NOMO-1 (cell line): ENCODE measurements at regions not wholly inside any gene's neighbourhood (a gene's known extent, or its start where the extent isn't known, plus 50 kb on each side); places are given as distances from the start of the nearest gene placed in this dataset.
"Not testable (repeated sequence)": the region's sequence is repeated elsewhere in the genome, so short reads cannot be mapped to it uniquely, and the experiment has no call there.

ENCODE experiments used
- DNase-seq, 2 experiments: peaks; one replicate each; lab custom pipeline; 2025; ENCODE audit not compliant: unreplicated experiment in 2 of 2; lab: John Stamatoyannopoulos, UW

DNA sequence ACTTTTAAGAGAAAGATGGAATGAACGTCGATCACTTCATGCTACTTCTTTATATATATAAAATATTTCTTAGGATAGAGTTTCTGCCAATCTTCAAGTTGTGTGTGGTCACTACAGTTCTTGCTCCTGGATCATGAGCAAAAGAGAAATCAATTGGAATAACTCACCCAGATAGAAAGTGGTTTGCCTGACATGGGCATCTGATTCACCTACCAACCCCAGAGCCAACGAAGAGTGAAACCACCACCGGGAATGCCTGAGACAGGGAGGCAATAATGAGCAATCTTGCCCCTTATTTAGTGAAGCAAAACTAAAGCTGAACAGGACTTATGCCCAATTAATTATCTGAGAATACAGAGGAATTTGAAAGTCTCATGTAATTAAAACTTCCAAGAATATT, 250.2 kb upstream of the REG3G start:
- no peak for DNase-seq

DNA sequence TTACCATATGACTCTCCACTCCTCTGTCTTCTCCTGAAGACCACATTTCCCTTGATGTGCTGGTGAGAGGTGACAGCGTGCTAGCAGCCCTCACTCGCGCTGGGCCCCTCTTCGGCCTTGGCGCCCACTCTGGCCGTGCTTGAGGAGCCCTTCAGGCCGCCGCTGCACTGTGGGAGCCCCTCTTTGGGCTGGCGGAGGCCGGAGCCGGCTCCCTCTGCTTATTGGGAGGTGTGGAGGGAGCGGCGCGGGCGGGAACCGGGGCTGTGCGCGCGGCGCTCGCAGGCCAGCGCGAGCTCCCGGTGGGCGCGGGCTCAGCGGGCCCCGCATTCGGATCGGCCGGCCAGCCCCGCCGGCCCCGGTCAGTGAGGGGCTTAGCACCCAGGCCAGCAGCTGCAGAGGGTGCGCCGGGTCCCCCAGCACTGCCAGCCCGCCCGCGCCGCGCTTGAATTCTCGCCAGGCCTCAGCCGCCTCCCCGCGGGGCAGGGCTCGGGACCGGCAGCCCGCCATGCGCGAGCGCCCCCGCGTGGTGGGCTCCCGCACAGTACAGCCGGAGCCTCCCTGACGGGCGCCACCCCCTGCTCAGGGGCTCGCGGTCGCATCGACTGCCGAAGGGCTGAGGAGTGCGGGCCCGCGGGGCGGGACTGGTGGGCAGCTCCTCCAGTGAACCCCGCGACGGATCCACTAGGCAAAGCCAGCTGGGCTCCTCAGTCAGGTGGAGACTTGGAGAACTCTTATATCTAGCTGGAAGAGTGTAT, 246.6 kb upstream of the REG3G start:
- no peak for DNase-seq

DNA sequence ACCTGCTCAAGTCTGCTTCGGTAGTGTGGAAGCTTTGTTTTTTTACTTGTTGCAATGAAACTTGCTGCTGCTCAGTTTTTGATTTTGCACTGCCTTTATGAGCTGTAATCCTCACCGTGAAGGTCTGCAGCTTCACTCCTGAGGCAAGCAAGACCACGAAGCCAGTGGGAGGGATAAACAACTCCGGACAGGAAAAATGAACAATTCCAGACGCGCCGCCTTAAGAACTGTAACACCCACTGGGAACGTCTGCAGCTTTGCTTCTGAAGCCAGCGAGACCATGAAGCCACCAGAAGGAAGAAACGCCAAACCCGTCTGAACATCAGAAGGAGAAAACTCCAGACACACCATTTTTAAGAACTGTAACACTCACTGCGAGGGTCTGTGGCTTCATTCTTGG, 245.7 kb upstream of the REG3G start:
- no peak for DNase-seq

DNA sequence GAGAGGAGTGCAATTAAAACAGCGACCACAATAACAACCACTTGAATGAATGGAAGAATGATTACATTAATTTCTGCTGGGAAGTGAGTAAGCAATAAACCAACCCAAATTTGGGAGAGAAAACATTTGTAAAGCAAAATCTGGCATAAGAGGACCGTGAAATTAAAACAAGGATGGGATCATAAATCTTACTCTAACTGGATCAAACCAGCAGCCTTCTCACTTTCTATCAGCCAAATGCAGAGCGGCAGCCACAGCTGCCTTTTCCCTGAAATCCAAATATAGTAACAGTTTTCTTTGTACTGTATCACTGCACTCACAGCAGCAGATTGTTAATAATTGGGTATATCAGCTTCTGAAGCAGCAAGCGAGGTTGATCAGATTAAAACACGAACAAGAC, 245.2 kb upstream of the REG3G start:
- no peak for DNase-seq

DNA sequence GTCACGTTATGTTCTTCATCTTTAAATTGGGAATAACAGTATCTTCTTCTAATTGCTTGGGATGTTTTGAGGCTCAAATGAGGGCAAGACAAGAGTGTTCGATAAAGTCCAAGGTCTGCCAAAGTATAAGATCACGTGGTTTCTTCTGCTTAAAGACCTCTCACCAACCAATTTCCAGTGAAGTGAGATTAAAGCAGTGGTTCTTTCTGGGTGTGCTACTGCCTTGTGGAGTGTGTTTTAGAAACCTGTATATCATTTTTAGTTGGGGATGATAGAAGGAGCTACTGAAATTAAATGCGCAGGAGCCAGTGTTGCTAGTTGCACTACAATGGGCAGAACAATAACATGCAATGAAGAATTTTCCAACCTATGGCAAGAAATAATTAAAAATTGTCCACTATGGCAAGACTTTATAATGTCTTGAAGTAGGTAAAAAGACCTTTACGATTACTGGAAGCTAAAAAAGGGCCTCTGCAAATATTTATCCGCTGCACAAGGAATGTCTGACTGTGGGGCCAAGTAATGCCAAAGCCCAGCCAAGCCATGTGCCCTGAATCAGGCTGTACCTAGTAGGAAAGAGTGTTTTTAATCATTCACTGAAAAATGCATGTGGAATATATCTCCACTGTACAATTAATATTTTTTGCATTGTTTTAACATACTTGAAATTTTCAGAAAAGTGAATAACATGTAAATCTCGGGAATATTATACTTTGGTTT, 244.5 kb upstream of the REG3G start:
- DNase-seq = no peak

DNA sequence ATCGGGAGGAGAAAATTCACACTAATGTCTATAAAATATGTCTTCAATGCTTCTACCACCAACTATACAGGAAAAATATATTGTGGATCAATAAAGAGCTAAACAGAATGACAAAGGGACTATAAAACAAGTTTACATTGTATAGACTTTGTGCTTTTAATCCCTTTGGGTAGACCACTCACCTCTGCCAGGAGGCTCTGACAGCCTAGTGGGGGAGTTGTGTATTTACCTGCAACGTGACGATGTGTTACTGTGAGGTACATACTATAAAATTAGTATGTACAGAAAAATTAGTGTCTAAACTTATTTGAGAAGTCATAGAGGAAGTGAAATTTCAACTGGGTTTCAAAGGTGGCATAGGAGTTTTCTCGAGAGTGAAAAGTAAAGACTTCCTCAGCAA, 243.3 kb upstream of the REG3G start:
- DNase-seq = no peak

DNA sequence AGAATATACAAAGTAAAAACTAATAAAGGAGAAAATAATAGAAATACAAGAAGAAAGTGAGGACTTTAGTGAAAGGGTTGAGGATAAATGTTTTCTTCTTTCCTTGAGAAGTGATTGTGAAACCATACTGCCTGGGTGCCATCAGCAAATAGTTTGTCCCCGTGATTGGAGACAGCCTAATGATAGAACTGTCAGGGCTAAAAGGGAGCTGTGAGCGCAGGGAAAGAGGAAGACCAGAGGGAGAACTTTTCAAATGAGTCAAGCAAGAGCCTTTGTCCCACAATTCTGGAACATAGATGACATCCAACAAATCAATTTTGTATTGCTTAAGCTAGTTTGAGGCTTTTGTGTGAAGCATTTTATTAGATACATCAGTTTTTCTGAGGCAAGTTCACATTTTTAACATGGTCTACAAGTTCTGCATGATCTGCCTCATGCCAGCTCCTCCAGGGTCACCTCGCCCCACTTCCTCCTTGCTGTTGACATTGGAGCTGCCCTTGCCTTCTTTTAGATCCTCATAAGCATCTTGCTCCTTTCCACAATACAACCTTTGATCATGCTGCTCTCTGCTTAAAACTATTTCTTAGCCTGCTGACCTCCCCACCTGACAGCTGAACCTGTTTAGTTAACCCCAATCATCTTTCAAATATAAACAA, 213.4 kb upstream of the REG3G start:
- DNase-seq = peak; percentile 59 to 78

DNA sequence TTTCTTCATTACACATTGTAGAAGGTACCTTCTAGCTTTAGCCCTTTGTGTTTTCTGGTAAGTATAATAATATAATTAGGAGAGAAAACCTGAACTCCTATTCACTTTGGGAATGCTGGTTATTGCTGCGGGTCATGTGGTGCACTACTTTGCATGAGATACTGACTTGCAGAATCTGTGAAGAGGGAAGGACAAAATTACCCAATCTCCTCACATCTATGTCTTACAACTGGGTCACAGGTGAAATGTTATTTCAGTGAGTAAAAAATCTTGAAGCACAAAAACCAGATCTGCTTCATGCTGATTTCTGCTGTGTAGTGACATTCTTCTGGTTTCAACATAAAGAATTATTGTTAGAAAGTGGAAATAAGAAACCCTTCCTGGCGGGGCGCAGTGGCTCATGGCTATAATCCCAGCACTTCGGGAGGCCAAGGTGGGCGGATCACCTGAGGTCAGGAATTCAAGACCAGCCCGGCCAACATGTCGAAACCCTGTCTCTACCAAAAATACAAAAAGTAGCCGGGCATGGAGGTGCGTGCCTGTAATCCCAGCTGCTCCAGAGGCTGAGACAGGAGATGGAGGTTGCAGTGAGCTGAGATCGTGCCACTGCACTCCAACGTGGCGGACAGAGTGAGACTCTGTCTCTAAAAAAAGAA, 211.0 kb upstream of the REG3G start:
- DNase-seq = no peak

DNA sequence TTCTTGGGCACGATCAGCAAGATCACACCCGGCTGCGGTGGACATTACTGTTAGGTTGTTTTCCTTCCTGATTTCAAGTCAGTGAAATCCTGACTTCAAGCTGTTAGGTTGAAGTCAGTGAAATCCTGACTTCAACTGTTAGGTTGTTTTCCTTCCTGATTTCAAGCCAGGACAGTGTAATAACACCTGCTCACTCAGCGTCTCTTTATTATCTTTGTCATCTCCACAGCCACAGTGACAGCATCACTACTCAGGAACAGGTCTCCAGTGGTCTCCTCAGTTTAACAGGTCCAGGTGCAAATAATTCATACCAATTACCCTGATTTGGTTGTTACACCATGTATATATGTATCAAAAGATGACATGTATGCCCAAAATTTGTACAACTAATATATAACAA, 208.1 kb upstream of the REG3G start:
- no peak for DNase-seq

DNA sequence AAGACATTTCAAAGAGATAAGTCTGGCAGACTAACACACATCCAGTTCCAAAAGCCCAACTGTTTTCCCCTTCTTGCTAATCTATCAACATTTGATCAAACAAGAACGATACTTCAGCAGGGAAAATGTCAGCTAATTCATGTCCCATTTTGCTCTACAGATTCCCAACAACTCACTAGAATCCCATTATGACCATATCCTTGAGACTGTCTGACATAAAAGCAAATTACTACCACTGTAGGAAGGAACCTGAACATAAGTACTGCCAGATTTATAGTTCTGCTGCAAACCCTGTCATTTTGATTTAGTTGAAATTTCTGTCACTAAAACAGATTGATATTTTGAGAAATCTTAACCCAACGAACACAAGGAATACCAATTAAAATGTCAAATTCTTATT, 193.0 kb upstream of the REG3G start:
- DNase-seq = no peak

DNA sequence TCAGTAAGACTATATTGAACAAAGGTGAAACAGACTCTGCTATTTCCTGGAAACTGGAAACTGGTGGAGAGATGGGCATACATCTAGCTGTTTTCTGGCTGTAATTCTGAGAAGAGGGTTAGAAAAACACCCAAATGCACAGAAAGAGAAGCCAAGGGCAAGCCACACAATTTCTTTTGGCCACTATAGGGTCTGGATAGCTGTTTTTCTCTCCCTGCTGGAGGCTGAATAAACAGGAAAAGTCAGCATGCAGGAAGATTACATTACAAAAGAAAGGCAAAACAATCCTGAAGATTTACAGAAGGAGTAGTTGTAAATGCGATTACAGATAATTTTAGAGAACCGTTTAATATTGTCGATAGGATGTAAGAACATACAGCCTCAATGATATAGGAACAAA, 186.2 kb upstream of the REG3G start:
- no peak for DNase-seq

DNA sequence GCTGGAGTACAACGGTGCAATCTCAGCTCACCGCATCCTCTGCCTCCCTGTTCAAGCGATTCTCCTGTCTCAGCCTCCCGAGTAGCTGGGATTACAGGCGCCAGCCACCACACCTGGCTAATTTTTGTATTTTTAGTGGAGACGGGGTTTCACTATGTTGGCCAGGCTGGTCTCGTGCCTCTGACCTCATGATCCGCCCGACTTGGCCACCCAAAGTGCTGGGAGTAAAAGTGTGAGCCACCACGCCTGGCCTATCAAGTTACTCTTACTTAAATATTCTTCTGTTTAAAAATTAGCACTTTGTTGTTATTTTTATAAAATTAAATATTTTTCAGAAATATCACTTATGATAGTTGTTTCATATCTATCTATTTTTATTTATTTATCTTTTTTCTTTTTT, 185.2 kb upstream of the REG3G start:
- DNase-seq = not testable (repeated sequence)

DNA sequence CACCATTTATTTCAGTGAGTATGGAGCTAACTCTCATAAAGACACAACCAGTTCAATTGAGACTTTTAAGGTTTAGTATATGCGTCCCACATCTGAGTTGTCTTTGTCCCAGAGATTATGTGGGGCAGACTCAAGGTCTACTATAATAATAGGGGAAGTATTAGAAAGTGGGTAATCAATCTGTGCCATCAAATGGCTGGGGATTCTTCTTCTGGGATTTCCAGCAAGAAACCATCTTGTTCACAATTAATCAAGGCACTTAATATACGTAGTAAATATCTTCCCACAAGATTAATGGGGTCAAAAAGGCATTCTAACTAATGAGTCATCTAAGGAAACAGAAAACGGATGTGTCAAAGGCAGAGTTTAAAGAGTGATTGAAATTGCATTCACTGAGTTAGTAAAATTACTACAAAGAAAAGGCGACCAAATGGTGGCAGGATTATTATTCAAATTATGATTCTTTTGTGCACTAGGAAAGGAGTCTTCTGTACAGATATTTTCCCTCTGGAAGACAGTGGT, 179.8 kb upstream of the REG3G start:
- DNase-seq = peak in 1 of 2 experiments; percentile 30

DNA sequence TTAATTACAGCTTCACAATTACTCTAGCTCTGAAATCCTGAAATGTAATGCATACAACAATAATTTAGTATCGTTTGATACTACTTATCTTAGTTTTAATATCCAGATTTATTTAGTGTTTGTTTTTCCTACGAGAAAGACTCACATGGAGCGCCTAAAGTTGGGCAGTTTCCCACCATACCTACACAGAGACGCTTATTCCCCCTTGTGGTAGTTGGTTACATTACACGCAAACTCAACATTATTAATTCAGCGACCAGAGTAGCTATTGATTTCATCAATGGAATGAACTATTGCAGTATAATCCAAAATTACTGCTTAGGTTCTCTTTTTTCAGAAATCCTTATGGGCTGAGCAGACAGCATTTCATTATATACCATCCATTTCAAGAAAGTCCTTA, 164.0 kb upstream of the REG3G start:
- DNase-seq = no peak

DNA sequence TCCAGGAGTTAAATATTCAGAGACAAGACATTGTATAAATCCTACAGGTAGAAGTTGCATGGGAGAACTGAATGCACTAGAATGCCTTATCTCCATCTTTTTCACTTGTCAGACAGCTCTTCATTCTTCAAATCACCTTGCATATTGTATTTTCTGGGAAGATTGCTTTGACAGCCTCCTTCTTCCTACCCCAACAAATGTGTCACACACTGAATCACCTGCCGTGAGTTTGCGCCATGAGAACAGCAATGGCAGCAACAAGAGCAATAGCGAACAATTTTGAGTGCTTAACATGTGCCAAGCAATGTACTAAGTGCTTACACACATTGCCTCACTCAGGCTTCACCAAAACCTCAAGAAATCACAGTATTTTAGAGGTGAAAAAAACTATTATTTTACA, 161.3 kb upstream of the REG3G start:
- no peak for DNase-seq

DNA sequence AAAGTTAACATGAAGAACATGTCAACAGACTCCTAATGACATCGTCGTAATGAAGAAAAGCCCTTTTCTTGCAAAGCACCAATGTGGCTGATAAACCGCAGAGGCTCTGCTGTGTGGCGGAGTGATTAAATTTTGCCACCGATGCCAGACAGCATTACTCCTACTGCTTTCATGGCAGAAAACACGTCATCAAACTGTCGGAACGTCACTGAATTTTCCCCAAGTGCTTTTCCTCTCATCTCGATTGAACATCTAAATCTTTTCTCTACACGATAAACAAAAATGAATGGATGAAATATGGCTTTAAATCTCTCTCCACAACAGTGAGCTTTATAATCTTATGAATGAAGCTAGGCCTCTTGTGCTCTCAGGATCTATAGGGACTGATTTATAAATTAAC, 159.8 kb upstream of the REG3G start:
- DNase-seq = no peak

DNA sequence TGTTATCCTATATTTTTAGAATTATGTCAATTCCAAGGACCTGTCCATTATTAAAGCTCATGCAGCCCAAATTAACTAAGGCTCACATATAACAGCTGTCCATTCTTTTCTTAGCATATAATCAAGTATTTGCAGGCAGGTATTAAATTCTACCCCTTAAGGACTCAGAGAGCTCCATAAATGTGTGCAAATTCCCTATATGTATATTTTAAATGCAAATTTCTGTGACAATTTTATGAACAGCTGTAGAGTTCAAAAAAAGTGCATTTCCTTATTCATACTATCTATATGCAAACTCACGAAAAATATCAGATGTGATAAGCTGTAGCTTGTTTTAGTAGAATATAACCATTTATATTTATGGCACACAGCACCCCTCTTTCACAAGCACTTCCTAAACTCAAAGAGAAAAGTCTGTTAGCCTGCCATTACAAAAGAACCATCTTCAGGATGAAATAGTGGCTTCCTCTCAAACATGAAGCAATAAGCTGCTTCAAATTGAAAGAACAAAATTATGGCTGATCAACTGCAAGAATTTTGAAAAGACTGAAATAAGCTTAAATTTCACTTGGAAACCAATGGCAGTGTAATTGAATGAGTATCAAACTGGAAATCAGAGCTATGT, 155.0 kb upstream of the REG3G start:
- peak; percentile 85 to 92 for DNase-seq

DNA sequence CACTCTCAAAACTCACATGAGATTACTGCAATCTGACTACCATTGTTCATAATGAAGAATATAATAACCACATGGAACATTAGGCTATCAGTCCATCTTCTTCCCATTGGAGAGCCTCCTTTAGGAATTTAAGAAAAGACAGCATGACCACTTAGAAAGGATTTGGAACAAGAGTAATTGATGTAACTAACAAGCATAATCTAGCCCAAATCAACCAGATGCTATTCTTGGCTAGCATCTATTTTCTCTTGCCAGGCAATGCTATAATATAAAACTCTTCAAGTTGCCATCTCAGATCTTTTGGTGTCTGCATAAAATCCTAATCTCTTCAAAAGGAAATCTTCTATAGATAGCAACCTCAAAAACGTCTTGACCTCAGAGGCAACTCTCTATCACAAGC, 152.0 kb upstream of the REG3G start:
- no peak for DNase-seq

DNA sequence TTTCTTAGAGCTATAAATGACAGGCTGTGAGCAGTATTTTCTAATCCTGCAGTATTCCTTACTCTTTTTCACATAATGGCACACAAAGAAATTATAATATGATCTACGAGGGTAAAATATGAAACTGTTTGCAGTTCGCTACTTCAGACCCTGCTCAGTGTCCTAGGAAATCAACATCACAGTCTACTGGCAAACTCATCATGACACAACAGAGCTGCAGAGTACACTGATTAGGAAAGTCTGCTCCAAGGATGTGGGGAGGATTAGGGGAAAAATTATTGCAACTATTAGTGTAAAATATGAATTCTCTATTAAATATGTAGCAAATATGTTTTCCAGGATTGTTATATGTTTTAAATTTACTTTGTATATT, 149.2 kb upstream of the REG3G start:
- DNase-seq = no peak

DNA sequence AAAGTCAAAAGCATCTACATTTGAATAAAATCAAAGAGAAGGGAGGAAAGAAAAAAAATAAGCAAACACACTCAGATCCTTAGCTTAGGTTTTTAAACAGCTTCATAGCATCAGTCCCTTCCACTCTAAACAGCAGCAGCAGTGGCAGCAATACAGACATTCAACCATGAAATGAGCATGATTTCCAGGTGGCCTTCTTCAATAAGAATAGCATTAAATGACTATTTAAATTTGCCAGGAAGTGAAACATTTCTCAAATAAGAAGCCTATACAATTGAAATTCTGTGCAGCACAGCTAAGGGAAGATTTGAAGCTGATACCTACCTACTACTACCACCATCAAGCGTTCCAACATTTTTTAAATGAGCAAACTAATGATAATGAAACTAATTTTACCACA, 138.1 kb upstream of the REG3G start:
- DNase-seq = no peak

DNA sequence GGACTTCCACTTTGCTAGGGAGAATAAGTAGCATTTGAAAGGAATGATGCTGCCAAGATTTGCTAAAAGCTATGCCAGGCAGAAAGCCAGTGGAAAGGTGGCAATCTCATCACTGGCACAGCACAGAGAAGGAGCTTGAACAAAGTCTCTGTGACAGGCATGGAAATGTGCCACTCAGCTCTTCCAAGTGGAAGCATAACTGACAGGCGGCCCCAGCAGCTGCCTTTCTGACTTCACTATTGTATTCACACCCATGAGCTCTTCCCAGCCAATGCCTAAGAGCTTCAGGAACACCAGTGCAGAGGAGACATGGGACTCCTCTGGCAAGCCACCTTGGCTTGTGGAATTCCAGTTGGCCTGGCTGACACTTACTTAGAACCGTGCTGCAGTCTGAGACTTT, 134.6 kb upstream of the REG3G start:
- no peak for DNase-seq
